Chondrocyte (in vitro differentiated cells): ENCODE measurements at regions not wholly inside any gene's neighbourhood (a gene's known extent, or its start where the extent isn't known, plus 50 kb on each side); places are given as distances from the start of the nearest gene placed in this dataset.

Experiments
- DNase-seq: peaks from one replicate; pipeline ENCODE4 v3.0.0; 2021; ENCODE audit warnings: mixed read lengths, low spot score
- H3K27ac Mint-ChIP-seq: one replicate; pipeline ENCODE4 v1.8.0; 2021; ENCODE audit warnings: mild to moderate bottlenecking, moderate library complexity, mixed read lengths; ENCODE audit not compliant: unreplicated experiment
- H3K27me3 Mint-ChIP-seq: 2 replicates; pipeline ENCODE4 v1.8.0; 2021; ENCODE audit warnings: low read depth, mixed read lengths
- H3K36me3 Mint-ChIP-seq: 2 replicates; pipeline ENCODE4 v1.8.0; 2021; ENCODE audit warnings: low read depth, mixed read lengths
- H3K4me1 Mint-ChIP-seq: 2 replicates; pipeline ENCODE4 v1.8.0; 2021; ENCODE audit warnings: low read depth, mild to moderate bottlenecking, mixed read lengths
- H3K4me3 Mint-ChIP-seq: one replicate; pipeline ENCODE4 v1.8.0; 2021; ENCODE audit warnings: mild to moderate bottlenecking, moderate library complexity, mixed read lengths; ENCODE audit not compliant: unreplicated experiment
- H3K9me3 Mint-ChIP-seq: 2 replicates; pipeline ENCODE4 v1.8.0; 2021; ENCODE audit warnings: low read depth, mixed read lengths
- CTCF ChIP-seq: fragments of 200-600 bp; sonication (generic); IDR thresholded peaks from 2 replicates; pipeline ENCODE4 v1.5.0; 2021; ENCODE audit warnings: antibody characterized with exemption, mild to moderate bottlenecking, moderate library complexity

GRCh38 chr15:85959611-85960010 is 120.1 kb upstream of the AGBL1 start:
- no peak for TF ChIP-seq CTCF
- no peak overlapping the region for H3K4me3 Mint-ChIP-seq
- no peak overlapping the region for H3K27ac Mint-ChIP-seq
- no peaks in the 10 kb centered on the region for H3K9me3 Mint-ChIP-seq
- no peaks in the 10 kb centered on the region for H3K36me3 Mint-ChIP-seq
- no peak for DNase-seq
- no peaks in the 10 kb centered on the region for H3K27me3 Mint-ChIP-seq
- H3K4me1 Mint-ChIP-seq = no peaks in the 10 kb centered on the region

GRCh38 chr15:85960381-85960780 is 119.3 kb upstream of the AGBL1 start:
- Mint-ChIP-seq H3K27me3 (no peaks in the 10 kb centered on the region), H3K4me3 (no peak overlapping the region), H3K36me3 (no peaks in the 10 kb centered on the region), H3K27ac (no peak overlapping the region), H3K4me1 (no peaks in the 10 kb centered on the region), H3K9me3 (no peaks in the 10 kb centered on the region)
- TF ChIP-seq CTCF = no peak
- DNase-seq = no peak

- no peaks in the 10 kb centered on the region for H3K4me1 Mint-ChIP-seq
- no peaks in the 10 kb centered on the region for H3K36me3 Mint-ChIP-seq
- H3K9me3 Mint-ChIP-seq = no peaks in the 10 kb centered on the region
- DNase-seq = no peak
- no peak overlapping the region for H3K27ac Mint-ChIP-seq
- peaks cover 2% of the 10 kb centered on the region for H3K27me3 Mint-ChIP-seq
- no peak overlapping the region for H3K4me3 Mint-ChIP-seq
- TF ChIP-seq CTCF = no peak
Observed at GRCh38 chr15:85961821-85962220, 117.8 kb upstream of the AGBL1 start.

- no peaks in the 10 kb centered on the region for H3K4me1 Mint-ChIP-seq
- H3K36me3 Mint-ChIP-seq = no peaks in the 10 kb centered on the region
- no peak for DNase-seq
- no peak overlapping the region for H3K27ac Mint-ChIP-seq
- no peak overlapping the region for H3K4me3 Mint-ChIP-seq
- H3K27me3 Mint-ChIP-seq = peaks cover 2% of the 10 kb centered on the region
- H3K9me3 Mint-ChIP-seq = no peaks in the 10 kb centered on the region
- no peak for TF ChIP-seq CTCF
Observed at GRCh38 chr15:85963262-85963760, 116.4 kb upstream of the AGBL1 start.

- Mint-ChIP-seq H3K27me3 (peaks cover 2% of the 10 kb centered on the region), H3K9me3 (no peaks in the 10 kb centered on the region), H3K4me1 (no peaks in the 10 kb centered on the region), H3K4me3 (no peak overlapping the region), H3K27ac (no peak overlapping the region), H3K36me3 (no peaks in the 10 kb centered on the region)
- DNase-seq = no peak
- no peak for TF ChIP-seq CTCF
Observed at GRCh38 chr15:85964471-85964870, 115.2 kb upstream of the AGBL1 start.
